ENCODE measurements at regions not wholly inside any gene's neighbourhood (a gene's known extent, or its start where the extent isn't known, plus 50 kb on each side); places are given as distances from the start of the nearest gene placed in this dataset.
A peak's percentile ranks its signal among the peaks of the same experiment; 100 is the strongest.

DNA sequence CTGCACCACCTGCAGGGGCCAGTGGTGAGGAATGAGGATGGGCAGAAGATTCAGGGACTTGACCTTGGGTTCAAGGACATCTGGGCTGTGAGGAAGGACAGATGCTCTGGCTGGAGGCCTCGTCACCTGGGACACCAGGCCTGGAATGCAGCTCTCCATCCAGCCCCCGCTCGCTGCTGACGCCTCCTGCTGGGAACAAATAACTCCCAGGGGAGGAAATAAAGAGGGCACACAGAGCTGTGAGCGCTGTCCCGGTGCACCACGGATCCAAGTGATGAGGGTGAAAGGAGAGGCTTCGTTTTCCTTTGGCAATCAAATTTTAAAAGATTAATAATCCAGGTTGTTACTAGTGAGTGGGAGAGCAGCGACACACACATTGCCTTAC, 368.0 kb upstream of the MYT1L start:
- peaks cover 2% of the 10 kb centered on the region for H3K4me1 Mint-ChIP-seq (ENCODE audit: low read depth)
- H3K27ac Mint-ChIP-seq: no peak overlapping the region
- no peak for DNase-seq (ENCODE audit: low spot score, unreplicated experiment)
- H3K9me3 Mint-ChIP-seq (ENCODE audit: low read depth): no peaks in the 10 kb centered on the region
- TF ChIP-seq, protein P1, sequence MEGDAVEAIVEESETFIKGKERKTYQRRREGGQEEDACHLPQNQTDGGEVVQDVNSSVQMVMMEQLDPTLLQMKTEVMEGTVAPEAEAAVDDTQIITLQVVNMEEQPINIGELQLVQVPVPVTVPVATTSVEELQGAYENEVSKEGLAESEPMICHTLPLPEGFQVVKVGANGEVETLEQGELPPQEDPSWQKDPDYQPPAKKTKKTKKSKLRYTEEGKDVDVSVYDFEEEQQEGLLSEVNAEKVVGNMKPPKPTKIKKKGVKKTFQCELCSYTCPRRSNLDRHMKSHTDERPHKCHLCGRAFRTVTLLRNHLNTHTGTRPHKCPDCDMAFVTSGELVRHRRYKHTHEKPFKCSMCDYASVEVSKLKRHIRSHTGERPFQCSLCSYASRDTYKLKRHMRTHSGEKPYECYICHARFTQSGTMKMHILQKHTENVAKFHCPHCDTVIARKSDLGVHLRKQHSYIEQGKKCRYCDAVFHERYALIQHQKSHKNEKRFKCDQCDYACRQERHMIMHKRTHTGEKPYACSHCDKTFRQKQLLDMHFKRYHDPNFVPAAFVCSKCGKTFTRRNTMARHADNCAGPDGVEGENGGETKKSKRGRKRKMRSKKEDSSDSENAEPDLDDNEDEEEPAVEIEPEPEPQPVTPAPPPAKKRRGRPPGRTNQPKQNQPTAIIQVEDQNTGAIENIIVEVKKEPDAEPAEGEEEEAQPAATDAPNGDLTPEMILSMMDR (IDR thresholded peaks at IDR 0.05; ENCODE audit: unreplicated experiment): no peak
- no peaks in the 10 kb centered on the region for H3K36me3 Mint-ChIP-seq (ENCODE audit: insufficient read depth)
- peaks cover 34% of the 10 kb centered on the region for H3K27me3 Mint-ChIP-seq
- H3K4me3 Mint-ChIP-seq (ENCODE audit: low read depth): no peak overlapping the region

- TF ChIP-seq, protein P1 (IDR thresholded peaks at IDR 0.05; ENCODE audit: unreplicated experiment): peak; percentile 57
- H3K36me3 Mint-ChIP-seq (ENCODE audit: insufficient read depth): no peaks in the 10 kb centered on the region
- peaks cover 34% of the 10 kb centered on the region for H3K27me3 Mint-ChIP-seq
- H3K27ac Mint-ChIP-seq: no peak overlapping the region
- no peaks in the 10 kb centered on the region for H3K9me3 Mint-ChIP-seq (ENCODE audit: low read depth)
- H3K4me3 Mint-ChIP-seq (ENCODE audit: low read depth): no peak overlapping the region
- H3K4me1 Mint-ChIP-seq (ENCODE audit: low read depth): peaks cover 2% of the 10 kb centered on the region
- no peak for DNase-seq (ENCODE audit: low spot score, unreplicated experiment)
These were observed 367.4 kb upstream of the MYT1L start for GRCh38 chr2:2698182-2699120.

- no peaks in the 10 kb centered on the region for H3K36me3 Mint-ChIP-seq (ENCODE audit: insufficient read depth)
- no peak for DNase-seq (ENCODE audit: low spot score, unreplicated experiment)
- H3K4me1 Mint-ChIP-seq (ENCODE audit: low read depth): peaks cover 2% of the 10 kb centered on the region
- TF ChIP-seq, protein P1 (IDR thresholded peaks at IDR 0.05; ENCODE audit: unreplicated experiment): no peak
- H3K4me3 Mint-ChIP-seq (ENCODE audit: low read depth): no peak overlapping the region
- no peak overlapping the region for H3K27ac Mint-ChIP-seq
- no peaks in the 10 kb centered on the region for H3K9me3 Mint-ChIP-seq (ENCODE audit: low read depth)
- peaks cover 35% of the 10 kb centered on the region for H3K27me3 Mint-ChIP-seq
These were observed 365.8 kb upstream of the MYT1L start for GRCh38 chr2:2696733-2697455.

GRCh38 chr2:2696325-2696724, 365.2 kb upstream of the MYT1L start:
- Mint-ChIP-seq H3K4me1 (ENCODE audit: low read depth) (peaks cover 2% of the 10 kb centered on the region), H3K27ac (no peak overlapping the region)

DNA sequence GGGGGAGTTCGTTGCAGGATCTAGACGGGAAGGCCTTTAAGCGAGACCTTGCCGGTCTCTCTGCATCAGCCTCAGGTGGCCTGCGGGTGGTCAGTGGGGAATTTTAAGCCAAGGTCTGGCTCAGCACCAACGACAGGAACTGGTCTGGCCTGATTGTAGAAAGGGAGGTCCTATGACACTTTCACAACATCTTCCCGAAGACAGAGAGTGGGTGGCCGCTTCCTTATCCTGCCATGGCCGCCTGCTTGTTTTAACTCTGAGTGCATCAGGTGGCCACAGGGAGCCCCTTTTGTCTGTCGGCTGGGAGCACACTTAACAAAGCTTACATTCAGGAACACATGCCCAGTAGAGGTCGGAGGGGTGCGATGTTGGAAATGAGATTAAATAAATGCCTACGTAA, 363.7 kb upstream of the MYT1L start:
- no peak for DNase-seq (ENCODE audit: low spot score, unreplicated experiment)
- TF ChIP-seq, protein P1 (IDR thresholded peaks at IDR 0.05; ENCODE audit: unreplicated experiment): no peak
- no peak overlapping the region for H3K4me3 Mint-ChIP-seq (ENCODE audit: low read depth)
- H3K4me1 Mint-ChIP-seq (ENCODE audit: low read depth): peaks cover 2% of the 10 kb centered on the region
- H3K36me3 Mint-ChIP-seq (ENCODE audit: insufficient read depth): no peaks in the 10 kb centered on the region
- H3K27ac Mint-ChIP-seq: no peak overlapping the region
- no peaks in the 10 kb centered on the region for H3K9me3 Mint-ChIP-seq (ENCODE audit: low read depth)
- peaks cover 33% of the 10 kb centered on the region for H3K27me3 Mint-ChIP-seq

More at GRCh38 chr2:2696325-2696724, 365.2 kb upstream of the MYT1L start:
- Mint-ChIP-seq H3K27me3 (peaks cover 37% of the 10 kb centered on the region), H3K36me3 (ENCODE audit: insufficient read depth) (no peaks in the 10 kb centered on the region), H3K9me3 (ENCODE audit: low read depth) (no peaks in the 10 kb centered on the region), H3K4me3 (ENCODE audit: low read depth) (no peak overlapping the region)
- TF ChIP-seq, protein P1 (IDR thresholded peaks at IDR 0.05; ENCODE audit: unreplicated experiment): no peak
- DNase-seq (ENCODE audit: low spot score, unreplicated experiment): no peak

All from progenitor cell of endocrine pancreas (in vitro differentiated cells).